SK-N-SH treated with all-trans-retinoic acid at 6 μM for 48 hours (cell line): ENCODE measurements at regions not wholly inside any gene's neighbourhood (a gene's known extent, or its start where the extent isn't known, plus 50 kb on each side); places are given as distances from the start of the nearest gene placed in this dataset.
A peak's percentile ranks its signal among the peaks of the same experiment; 100 is the strongest.

ENCODE experiments used
- ATAC-seq: fragments of 200-7000 bp; cut with Tn5 transposase; 3 replicates; pipeline ENCODE4 v1.9.1; 2020; ENCODE audit warnings: mild to moderate bottlenecking, moderate library complexity
- ARNTL ChIP-seq: fragments of 450-650 bp; formaldehyde crosslinking; IDR thresholded peaks from 2 replicates; pipeline ENCODE4 v1.5.0; 2020; ENCODE audit warnings: low read depth, mild to moderate bottlenecking, moderate library complexity, borderline replicate concordance
- BACH2 ChIP-seq: fragments of 250-450 bp; sonication (Bioruptor Pico); IDR thresholded peaks from 2 replicates; pipeline ENCODE4 v1.9.0; 2021; ENCODE audit warnings: mild to moderate bottlenecking, borderline replicate concordance
- CSDC2 ChIP-seq: fragments of 250-450 bp; sonication (Bioruptor Pico); IDR thresholded peaks from 2 replicates; pipeline ENCODE4 v1.5.0; 2020; ENCODE audit warnings: mild to moderate bottlenecking, moderate library complexity
- GLIS3 ChIP-seq: fragments of 250-450 bp; sonication (Bioruptor Pico); IDR thresholded peaks from 2 replicates; pipeline ENCODE4 v1.5.0; 2020; ENCODE audit warnings: mild to moderate bottlenecking, moderate library complexity
- ISL1 ChIP-seq: fragments of 250-450 bp; sonication (Bioruptor Pico); IDR thresholded peaks from 2 replicates; pipeline ENCODE4 v2.1.2; 2022; ENCODE audit warnings: mild to moderate bottlenecking, moderate library complexity
- OSR1 ChIP-seq: fragments of 250-450 bp; sonication (Bioruptor Pico); IDR thresholded peaks from 2 replicates; pipeline ENCODE4 v1.8.0; 2022; ENCODE audit warnings: moderate library complexity, mild to moderate bottlenecking, inconsistent platforms
- PATZ1 ChIP-seq: fragments of 250-450 bp; sonication (Bioruptor Pico); IDR thresholded peaks from 2 replicates; pipeline ENCODE4 v1.8.0; 2020; ENCODE audit warnings: mild to moderate bottlenecking, moderate library complexity, borderline replicate concordance
- POU6F1 ChIP-seq: fragments of 250-450 bp; sonication (Bioruptor Pico); IDR thresholded peaks from 2 replicates; pipeline ENCODE4 v1.8.0; 2021; ENCODE audit warnings: low read depth, mild to moderate bottlenecking, moderate library complexity, borderline replicate concordance
- RARB ChIP-seq: fragments of 250-450 bp; sonication (Bioruptor Pico); IDR thresholded peaks from 2 replicates; pipeline ENCODE4 v1.8.0; 2021; ENCODE audit warnings: mild to moderate bottlenecking, moderate library complexity
- SNAI2 ChIP-seq: fragments of 250-450 bp; sonication (Bioruptor Pico); IDR thresholded peaks from 2 replicates; pipeline ENCODE4 v1.5.0; 2020; ENCODE audit warnings: mild to moderate bottlenecking, moderate library complexity
- TCF4 ChIP-seq: fragments of 250-450 bp; sonication (Bioruptor Pico); IDR thresholded peaks from 2 replicates; pipeline ENCODE4 v1.8.0; 2021; ENCODE audit warnings: mild to moderate bottlenecking, moderate library complexity, borderline replicate concordance
- TOX ChIP-seq: fragments of 250-450 bp; sonication (Bioruptor Pico); IDR thresholded peaks from 2 replicates; pipeline ENCODE4 v1.8.0; 2021; ENCODE audit warnings: mild to moderate bottlenecking, moderate library complexity, borderline replicate concordance
- ZC3H10 ChIP-seq: fragments of 250-450 bp; sonication (Bioruptor Pico); IDR thresholded peaks from 2 replicates; pipeline ENCODE4 v1.5.1; 2021; ENCODE audit warnings: mild to moderate bottlenecking, moderate library complexity
- ZFP3 ChIP-seq: fragments of 250-450 bp; sonication (Bioruptor Pico); IDR thresholded peaks from 2 replicates; pipeline ENCODE4 v1.5.0; 2020; ENCODE audit warnings: mild to moderate bottlenecking, moderate library complexity
- ZFP30 ChIP-seq: fragments of 450-650 bp; formaldehyde crosslinking; IDR thresholded peaks from 2 replicates; pipeline ENCODE4 v1.5.0; 2022; ENCODE audit warnings: mild to moderate bottlenecking, moderate library complexity
- ZNF565 ChIP-seq: fragments of 450-650 bp; formaldehyde crosslinking; conservative IDR thresholded peaks from 2 replicates; pipeline ENCODE4 v1.5.0; 2020; ENCODE audit warnings: low read depth, mild to moderate bottlenecking, moderate library complexity
- ZNF70 ChIP-seq: fragments of 450-650 bp; formaldehyde crosslinking; IDR thresholded peaks from 2 replicates; pipeline ENCODE4 v1.5.0; 2020; ENCODE audit warnings: mild to moderate bottlenecking, moderate library complexity
- ZNF8 ChIP-seq: fragments of 450-650 bp; formaldehyde crosslinking; IDR thresholded peaks from 2 replicates; pipeline ENCODE4 v1.5.0; 2020; ENCODE audit warnings: mild to moderate bottlenecking, moderate library complexity
- TF ChIP-seq, protein P1 (sequence below): fragments of 250-450 bp; sonication (Bioruptor Pico); IDR thresholded peaks from 2 replicates; pipeline ENCODE4 v1.5.1; 2020; ENCODE audit warnings: low read depth, mild to moderate bottlenecking, moderate library complexity
- TF ChIP-seq, protein P2 (sequence below): fragments of 250-450 bp; sonication (Bioruptor Pico); IDR thresholded peaks from 2 replicates; pipeline ENCODE4 v1.5.1; 2021; ENCODE audit warnings: mild to moderate bottlenecking, moderate library complexity
- TF ChIP-seq, protein P3 (sequence below): fragments of 250-450 bp; sonication (Bioruptor Pico); IDR thresholded peaks from 2 replicates; pipeline ENCODE4 v1.5.0; 2020; ENCODE audit warnings: mild to moderate bottlenecking, moderate library complexity

GRCh38 chr6:23173234-23173633, 603.9 kb downstream of the HDGFL1 start:
- ATAC-seq: peak; percentile 63
- TF ChIP-seq RARB (CRISPR knock-in tag) (no peak), ZNF565 (no peak), GLIS3 (no peak), OSR1 (no peak), CSDC2 (no peak), ZNF8 (CRISPR knock-in tag) (no peak), PATZ1 (CRISPR knock-in tag) (no peak)

DNA sequence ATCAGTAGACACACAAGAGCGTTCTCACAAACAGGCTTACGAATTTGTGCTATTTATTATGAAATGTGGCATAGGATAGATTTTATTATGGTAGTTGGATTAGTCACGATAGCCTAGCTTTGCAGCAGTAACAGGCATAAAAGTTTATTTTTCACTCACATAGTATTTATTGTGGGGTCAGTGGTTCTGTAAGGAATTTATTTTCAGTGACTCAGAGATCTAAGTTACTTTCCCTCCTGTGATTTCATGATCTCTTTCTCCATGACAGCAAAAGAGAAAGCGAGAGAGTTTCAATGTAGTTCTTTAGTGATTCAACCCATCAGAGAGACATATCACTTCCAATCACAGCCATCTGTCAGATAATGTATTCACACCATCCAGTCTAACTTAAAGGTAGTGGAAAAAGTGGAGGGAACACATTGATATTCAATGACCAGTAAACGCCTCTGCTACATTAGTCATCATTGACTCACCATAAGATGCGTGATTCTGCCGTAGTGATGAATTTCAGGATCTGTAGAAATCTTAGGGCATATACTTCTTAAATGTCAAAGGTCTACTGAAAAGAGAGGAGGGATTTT, 605.5 kb downstream of the HDGFL1 start:
- TF ChIP-seq ZFP3 (CRISPR knock-in tag) (no peak), ZNF70 (CRISPR knock-in tag) (no peak), CSDC2 (no peak), ZC3H10 (CRISPR knock-in tag) (no peak), SNAI2 (CRISPR knock-in tag) (no peak), TOX (no peak; the same call in 1 of the 2 replicates), BACH2 (CRISPR knock-in tag) (no peak), OSR1 (no peak), ISL1 (CRISPR knock-in tag) (no peak), ZNF8 (CRISPR knock-in tag) (no peak), PATZ1 (CRISPR knock-in tag) (no peak)
- TF ChIP-seq, protein P1, sequence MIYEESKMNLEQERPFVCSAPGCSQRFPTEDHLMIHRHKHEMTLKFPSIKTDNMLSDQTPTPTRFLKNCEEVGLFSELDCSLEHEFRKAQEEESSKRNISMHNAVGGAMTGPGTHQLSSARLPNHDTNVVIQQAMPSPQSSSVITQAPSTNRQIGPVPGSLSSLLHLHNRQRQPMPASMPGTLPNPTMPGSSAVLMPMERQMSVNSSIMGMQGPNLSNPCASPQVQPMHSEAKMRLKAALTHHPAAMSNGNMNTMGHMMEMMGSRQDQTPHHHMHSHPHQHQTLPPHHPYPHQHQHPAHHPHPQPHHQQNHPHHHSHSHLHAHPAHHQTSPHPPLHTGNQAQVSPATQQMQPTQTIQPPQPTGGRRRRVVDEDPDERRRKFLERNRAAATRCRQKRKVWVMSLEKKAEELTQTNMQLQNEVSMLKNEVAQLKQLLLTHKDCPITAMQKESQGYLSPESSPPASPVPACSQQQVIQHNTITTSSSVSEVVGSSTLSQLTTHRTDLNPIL: no peak
- TF ChIP-seq, protein P2, sequence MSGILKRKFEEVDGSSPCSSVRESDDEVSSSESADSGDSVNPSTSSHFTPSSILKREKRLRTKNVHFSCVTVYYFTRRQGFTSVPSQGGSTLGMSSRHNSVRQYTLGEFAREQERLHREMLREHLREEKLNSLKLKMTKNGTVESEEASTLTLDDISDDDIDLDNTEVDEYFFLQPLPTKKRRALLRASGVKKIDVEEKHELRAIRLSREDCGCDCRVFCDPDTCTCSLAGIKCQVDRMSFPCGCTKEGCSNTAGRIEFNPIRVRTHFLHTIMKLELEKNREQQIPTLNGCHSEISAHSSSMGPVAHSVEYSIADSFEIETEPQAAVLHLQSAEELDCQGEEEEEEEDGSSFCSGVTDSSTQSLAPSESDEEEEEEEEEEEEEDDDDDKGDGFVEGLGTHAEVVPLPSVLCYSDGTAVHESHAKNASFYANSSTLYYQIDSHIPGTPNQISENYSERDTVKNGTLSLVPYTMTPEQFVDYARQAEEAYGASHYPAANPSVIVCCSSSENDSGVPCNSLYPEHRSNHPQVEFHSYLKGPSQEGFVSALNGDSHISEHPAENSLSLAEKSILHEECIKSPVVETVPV (CRISPR knock-in tag): no peak
- TF ChIP-seq, protein P3, sequence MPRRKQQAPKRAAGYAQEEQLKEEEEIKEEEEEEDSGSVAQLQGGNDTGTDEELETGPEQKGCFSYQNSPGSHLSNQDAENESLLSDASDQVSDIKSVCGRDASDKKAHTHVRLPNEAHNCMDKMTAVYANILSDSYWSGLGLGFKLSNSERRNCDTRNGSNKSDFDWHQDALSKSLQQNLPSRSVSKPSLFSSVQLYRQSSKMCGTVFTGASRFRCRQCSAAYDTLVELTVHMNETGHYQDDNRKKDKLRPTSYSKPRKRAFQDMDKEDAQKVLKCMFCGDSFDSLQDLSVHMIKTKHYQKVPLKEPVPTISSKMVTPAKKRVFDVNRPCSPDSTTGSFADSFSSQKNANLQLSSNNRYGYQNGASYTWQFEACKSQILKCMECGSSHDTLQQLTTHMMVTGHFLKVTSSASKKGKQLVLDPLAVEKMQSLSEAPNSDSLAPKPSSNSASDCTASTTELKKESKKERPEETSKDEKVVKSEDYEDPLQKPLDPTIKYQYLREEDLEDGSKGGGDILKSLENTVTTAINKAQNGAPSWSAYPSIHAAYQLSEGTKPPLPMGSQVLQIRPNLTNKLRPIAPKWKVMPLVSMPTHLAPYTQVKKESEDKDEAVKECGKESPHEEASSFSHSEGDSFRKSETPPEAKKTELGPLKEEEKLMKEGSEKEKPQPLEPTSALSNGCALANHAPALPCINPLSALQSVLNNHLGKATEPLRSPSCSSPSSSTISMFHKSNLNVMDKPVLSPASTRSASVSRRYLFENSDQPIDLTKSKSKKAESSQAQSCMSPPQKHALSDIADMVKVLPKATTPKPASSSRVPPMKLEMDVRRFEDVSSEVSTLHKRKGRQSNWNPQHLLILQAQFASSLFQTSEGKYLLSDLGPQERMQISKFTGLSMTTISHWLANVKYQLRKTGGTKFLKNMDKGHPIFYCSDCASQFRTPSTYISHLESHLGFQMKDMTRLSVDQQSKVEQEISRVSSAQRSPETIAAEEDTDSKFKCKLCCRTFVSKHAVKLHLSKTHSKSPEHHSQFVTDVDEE (CRISPR knock-in tag): no peak
- peak; percentile 79 for ATAC-seq

GRCh38 chr6:23175391-23175790, 606.0 kb downstream of the HDGFL1 start:
- no peak for ATAC-seq
- TF ChIP-seq POU6F1 (CRISPR knock-in tag) (no peak), CSDC2 (no peak), ARNTL (CRISPR knock-in tag) (no peak), ZFP30 (CRISPR knock-in tag) (no peak), GLIS3 (no peak), ZNF70 (CRISPR knock-in tag) (no peak), TCF4 (CRISPR knock-in tag) (no peak), OSR1 (no peak), ISL1 (CRISPR knock-in tag) (no peak)
- TF ChIP-seq, protein P3 (CRISPR knock-in tag): no peak
- TF ChIP-seq, protein P1: no peak
